Psoas muscle (tissue), 7 donors: ENCODE measurements at regions not wholly inside any gene's neighbourhood (a gene's known extent, or its start where the extent isn't known, plus 50 kb on each side); places are given as distances from the start of the nearest gene placed in this dataset.

ENCODE experiments used
- ATAC-seq, 4 donors: fragments of 200-7000 bp; cut with Tn5 transposase; one replicate each; pipeline ENCODE4 v1.9.1; 2020; ENCODE audit warnings: moderate library complexity in 3 of 4, mild to moderate bottlenecking in 2 of 4
- DNase-seq, 2 donors: peaks; one replicate each; pipeline ENCODE4 v3.0.0-alpha.2; 2020
- H3K27ac ChIP-seq: fragments of 200-600 bp; one replicate; pipeline ENCODE4 v1.8.0; 2022
- H3K27me3 ChIP-seq, 3 donors: fragments of 200-600 bp in 1 of 3; one replicate each; pipeline versions ENCODE4 v1.6.1 to v1.8.0; 2013 to 2022; ENCODE audit warnings: low read length in 2 of 3, mild to moderate bottlenecking in 2 of 3, moderate library complexity in 1 of 3; ENCODE audit not compliant: insufficient read depth in 3 of 3
- H3K36me3 ChIP-seq, 2 donors: fragments of 200-600 bp in 1 of 2; one replicate each; pipeline versions ENCODE4 v1.6.1 to v1.8.0; 2013 to 2022; ENCODE audit warnings: low read depth in 1 of 2, mild to moderate bottlenecking in 1 of 2, moderate library complexity in 1 of 2; ENCODE audit not compliant: insufficient read depth in 1 of 2
- H3K4me1 ChIP-seq: fragments of 200-600 bp; one replicate; pipeline ENCODE4 v1.8.0; 2022
- H3K4me3 ChIP-seq: fragments of 200-600 bp; one replicate; pipeline ENCODE4 v1.8.0; 2022; ENCODE audit warnings: mild to moderate bottlenecking
- H3K9me3 ChIP-seq: fragments of 200-600 bp; one replicate; pipeline ENCODE4 v1.8.0; 2022
- CTCF ChIP-seq: fragments of 200-600 bp; IDR thresholded peaks from one replicate; pipeline ENCODE4 v1.8.0; 2022; ENCODE audit warnings: antibody characterized with exemption
- WGBS, 3 donors: extraction: QIAGEN DNeasy Blood & Tissue Kit; methylation state at CpG; one replicate each; pipeline versions ENCODE4 v1.1.6 to v1.1.7; 2013; 5-methylcytosine and 5-hydroxymethylcytosine counted together
- intact Hi-C, 2 donors: fragments of 100-400 bp; cut with DNase I; formaldehyde crosslinking; loops; one replicate each; pipeline versions ENCODE4 v1.11.0 to v1.14.2; 2022
- donor health status: healthy with polysubstance abuse.
- donor health status: DM: no; HTN: no; CAD: no; lungs with moderate emphysema.
- donor health status: Bipolar disorder and iron deficiency.
- donor health status: healthy.
- donor health status: DM: yes; HTN: yes; CAD: no.
- donor health status: DM: no; HTN: no; CAD: no.
- donor health status: DM: yes; HTN: yes; CAD: no.

DNA sequence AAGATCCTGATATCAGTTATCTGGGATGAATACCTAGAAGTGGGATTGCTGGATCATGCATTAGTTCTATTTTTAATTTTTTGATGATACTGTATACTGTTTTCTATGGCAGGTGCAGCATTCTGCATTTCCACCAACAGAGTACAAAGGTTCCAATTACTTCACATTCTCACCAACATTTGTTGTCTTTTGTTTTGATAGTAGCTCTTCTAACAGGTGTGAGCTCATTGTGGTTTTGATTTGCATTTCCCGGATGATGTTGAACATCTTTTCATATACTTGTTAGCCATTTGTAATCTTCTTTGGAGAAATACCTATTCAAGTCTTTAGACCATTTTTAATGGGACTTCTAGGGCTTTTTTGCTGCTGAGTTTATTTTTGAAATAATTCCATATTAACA lies 139.2 kb upstream of the AMOT start:
- no peaks in the 10 kb centered on the region for H3K9me3 ChIP-seq
- 85 to 100% (median 88%) methylated on average over 1 of the region's 1 CpG for WGBS, 3 donors

GRCh38 chrX:112968351-112969133 lies 127.9 kb upstream of the AMOT start:
- H3K9me3 ChIP-seq: no peaks in the 10 kb centered on the region
- TF ChIP-seq CTCF: no peak
- ATAC-seq (no peak), DNase-seq (no peak)
- peaks cover 0 to 23% (median 0%) of the 10 kb centered on the region in 3 donors for H3K27me3 ChIP-seq
- no peak overlapping the region for H3K4me3 ChIP-seq
- no peaks in the 10 kb centered on the region for H3K36me3 ChIP-seq
- WGBS, 3 donors: 73 to 75% (median 74%) methylated on average over 2 of the region's 2 CpGs
- intact Hi-C loops: no loop called here
- H3K27ac ChIP-seq: no peak overlapping the region
- no peaks in the 10 kb centered on the region for H3K4me1 ChIP-seq

More for the DNA sequence above, 139.2 kb upstream of the AMOT start:
- Histone ChIP-seq H3K4me1 (no peaks in the 10 kb centered on the region), H3K4me3 (no peak overlapping the region), H3K36me3 (no peaks in the 10 kb centered on the region), H3K27me3 (no peaks in the 10 kb centered on the region), H3K27ac (no peak overlapping the region)
- no peak for ATAC-seq
- DNase-seq: no peak
- intact Hi-C loops: no loop called here
- no peak for TF ChIP-seq CTCF

GRCh38 chrX:112967903-112968302 lies 127.3 kb upstream of the AMOT start:
- H3K9me3 ChIP-seq: no peaks in the 10 kb centered on the region
- intact Hi-C loops: no loop called here
- WGBS, 3 donors: 76 to 90% (median 84%) methylated on average over 4 of the region's 4 CpGs
- peaks cover 0 to 21% (median 0%) of the 10 kb centered on the region in 3 donors for H3K27me3 ChIP-seq
- H3K36me3 ChIP-seq: no peaks in the 10 kb centered on the region
- no peak overlapping the region for H3K27ac ChIP-seq
- ATAC-seq: no peak
- H3K4me3 ChIP-seq: no peak overlapping the region
- no peaks in the 10 kb centered on the region for H3K4me1 ChIP-seq
- no peak for DNase-seq
- TF ChIP-seq CTCF: no peak

DNA sequence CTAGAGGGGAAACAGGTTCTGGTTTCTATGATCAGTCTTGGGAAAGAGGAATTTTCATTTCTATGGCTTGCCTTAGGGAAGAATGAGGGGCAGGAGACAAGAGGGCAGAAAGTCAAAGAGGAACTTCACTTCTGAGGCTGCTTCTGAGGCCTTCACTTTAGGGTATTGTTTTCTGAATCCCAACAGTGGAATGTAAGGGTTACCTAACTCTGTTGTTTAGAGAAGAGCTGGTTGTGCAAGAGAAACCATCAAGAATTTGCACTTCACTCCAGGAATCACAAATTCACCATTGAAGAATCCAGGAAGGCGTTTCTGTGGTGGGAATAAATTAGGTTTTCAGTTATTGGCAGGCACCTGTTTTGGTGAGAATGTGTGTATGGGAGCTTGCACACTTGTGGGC lies 126.7 kb upstream of the AMOT start:
- Histone ChIP-seq H3K27ac (no peak overlapping the region), H3K27me3 (peaks cover 0 to 21% (median 0%) of the 10 kb centered on the region in 3 donors), H3K4me1 (no peaks in the 10 kb centered on the region), H3K36me3 (no peaks in the 10 kb centered on the region), H3K4me3 (no peak overlapping the region), H3K9me3 (no peaks in the 10 kb centered on the region)
- no peak for ATAC-seq
- no peak for DNase-seq
- intact Hi-C loops: no loop called here
- TF ChIP-seq CTCF: no peak
- 71 to 92% (median 90%) methylated on average over 1 of the region's 1 CpG for WGBS, 3 donors

DNA sequence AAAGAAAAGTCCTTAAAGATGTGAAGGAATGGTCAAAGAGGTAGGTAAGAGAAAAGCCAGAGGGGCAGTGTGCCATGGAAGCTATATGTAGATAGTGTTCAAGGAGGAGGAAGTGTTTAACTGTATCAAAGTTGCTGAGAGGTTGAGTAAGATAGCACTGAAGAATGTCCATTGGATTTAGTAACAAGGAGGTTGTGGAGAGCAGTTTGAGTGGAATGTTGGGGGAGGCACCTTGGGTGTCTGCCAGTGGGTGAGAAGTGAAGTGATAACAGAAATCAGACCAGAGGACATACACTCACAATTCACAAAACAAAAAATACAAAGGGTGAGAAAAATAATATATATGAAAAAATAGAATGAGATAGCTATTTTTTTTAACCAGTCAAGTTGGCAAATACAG lies 121.3 kb upstream of the AMOT start:
- H3K4me1 ChIP-seq: no peaks in the 10 kb centered on the region
- DNase-seq: no peak
- no peak for ATAC-seq
- intact Hi-C loops: no loop called here
- no peak for TF ChIP-seq CTCF
- H3K27ac ChIP-seq: no peak overlapping the region
- H3K36me3 ChIP-seq: no peaks in the 10 kb centered on the region
- no peak overlapping the region for H3K4me3 ChIP-seq
- no peaks in the 10 kb centered on the region for H3K9me3 ChIP-seq
- peaks cover 0 to 14% (median 0%) of the 10 kb centered on the region in 3 donors for H3K27me3 ChIP-seq
